NCI-H748 (cell line): ENCODE measurements at regions not wholly inside any gene's neighbourhood (a gene's known extent, or its start where the extent isn't known, plus 50 kb on each side); places are given as distances from the start of the nearest gene placed in this dataset.
A peak's percentile ranks its signal among the peaks of the same experiment; 100 is the strongest.
"Not testable (repeated sequence)": the region's sequence is repeated elsewhere in the genome, so short reads cannot be mapped to it uniquely, and the experiment has no call there.

ENCODE experiments used
- DNase-seq: peaks from one replicate; lab custom pipeline; 2025; ENCODE audit not compliant: unreplicated experiment; lab: John Stamatoyannopoulos, UW

DNA sequence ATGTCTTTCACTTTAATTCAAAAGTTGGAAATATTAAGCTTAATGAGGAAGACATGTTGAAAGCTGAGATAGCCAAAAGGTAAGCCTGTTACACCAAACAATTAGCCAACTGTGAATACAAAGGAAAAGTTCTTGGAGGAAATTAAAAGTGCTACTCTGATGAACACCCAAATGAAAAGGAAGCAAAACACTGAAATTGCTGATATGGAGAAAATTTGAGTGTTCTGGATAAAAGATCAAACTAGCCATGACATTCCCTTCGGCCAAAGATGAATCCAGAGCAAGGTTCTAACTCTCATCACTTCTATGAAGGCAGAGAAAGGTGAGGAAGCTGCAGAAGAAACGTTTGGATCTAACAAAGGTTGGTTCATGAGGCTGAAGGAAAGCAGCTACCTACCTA is 280.8 kb upstream of the BCHE start:
- no peak for DNase-seq

DNA sequence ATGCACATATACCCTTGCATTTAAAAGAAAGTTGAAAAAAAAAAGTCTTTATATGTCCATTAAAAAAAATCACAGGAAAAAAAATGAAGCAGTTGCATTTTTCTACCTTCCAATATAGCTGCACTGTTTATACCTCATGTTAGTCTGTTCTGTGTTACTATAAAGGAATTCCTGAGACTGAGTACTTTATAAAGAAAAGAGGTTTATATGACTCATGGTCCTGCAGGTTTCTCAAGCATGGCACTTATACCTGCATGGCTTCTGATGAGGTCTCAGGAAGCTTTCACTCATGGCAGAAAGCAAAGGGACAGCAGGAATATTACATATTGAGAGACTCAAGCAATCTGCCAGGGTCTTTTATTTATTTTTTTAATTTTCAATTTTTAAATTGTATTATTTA is 277.2 kb upstream of the BCHE start:
- DNase-seq, result no peak

GRCh38 chr3:166111562-166111961 is 274.3 kb upstream of the BCHE start:
- DNase-seq, result no peak

DNA sequence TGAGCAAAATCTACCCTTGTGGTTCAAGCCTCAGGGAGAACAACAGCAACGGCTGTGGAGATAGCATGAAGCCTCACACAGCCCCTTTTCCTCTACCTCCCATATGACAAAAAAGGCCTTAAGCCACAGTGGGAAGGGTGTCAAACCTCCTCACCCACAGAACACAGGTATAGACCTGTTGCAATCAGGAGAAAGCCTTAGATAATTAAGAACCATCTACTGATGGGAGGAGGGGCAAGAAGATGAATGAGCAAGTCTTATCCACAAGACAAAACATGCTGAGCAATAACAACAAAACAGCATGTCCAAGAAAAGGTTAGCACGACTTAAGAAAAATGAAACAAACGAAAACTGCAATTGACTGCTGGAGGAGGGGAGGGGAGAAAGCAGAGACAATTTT is 272.9 kb upstream of the BCHE start:
- DNase-seq, result no peak

DNA sequence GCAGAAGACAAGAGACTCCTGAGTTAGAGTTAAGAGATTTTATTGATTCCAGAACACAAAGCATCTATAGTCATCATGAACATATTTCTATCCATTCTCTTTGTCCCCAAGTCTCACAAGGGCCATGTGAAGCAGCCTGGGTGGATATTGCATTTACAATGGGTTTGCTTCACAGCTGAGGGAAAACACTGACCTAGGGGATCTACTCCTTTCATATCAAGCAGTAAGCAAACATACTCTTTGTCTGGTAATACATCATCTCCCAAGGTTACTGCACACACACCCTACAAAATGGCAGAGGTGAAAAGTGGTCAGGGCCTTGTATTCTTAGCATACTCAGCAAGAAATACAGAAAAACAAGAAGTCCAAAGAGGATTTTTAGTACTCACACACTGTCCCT is 267.7 kb upstream of the BCHE start:
- DNase-seq, result peak; percentile 54

GRCh38 chr3:166100730-166101129 is 263.5 kb upstream of the BCHE start:
- no peak for DNase-seq

- DNase-seq, result no peak
Measured at GRCh38 chr3:166089575-166089974, 252.4 kb upstream of the BCHE start.

DNA sequence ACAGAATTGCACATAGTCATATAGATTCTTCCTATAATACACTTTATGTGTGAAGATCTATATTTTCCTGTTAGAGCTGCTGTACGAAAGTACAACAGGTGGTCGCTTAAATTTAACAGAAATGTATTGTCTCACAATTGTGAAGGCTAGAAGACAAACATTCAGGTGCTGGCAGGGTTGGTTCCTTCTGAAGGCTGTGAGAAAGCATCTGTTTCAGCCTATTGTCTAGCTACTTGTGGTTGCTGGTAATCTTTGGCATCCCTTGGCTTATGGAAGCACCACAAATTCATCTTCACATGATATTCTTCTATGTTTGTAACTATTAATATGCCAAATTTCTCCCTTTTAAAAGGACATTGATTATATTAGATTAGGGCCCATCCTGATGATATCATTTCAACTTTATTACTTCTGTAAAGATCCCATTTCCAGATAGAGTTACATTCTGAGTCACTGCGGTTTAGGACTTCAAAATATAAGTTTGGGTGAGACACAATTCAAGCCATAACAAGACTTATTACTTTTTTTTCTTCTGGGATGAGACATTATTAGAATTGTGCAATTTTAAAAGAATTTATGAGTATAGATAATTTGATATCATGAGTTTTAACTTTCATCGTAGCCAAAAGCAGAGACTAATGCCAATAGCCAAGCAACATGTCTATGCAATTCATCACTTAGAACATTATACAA is 248.1 kb upstream of the BCHE start:
- DNase-seq, result no peak

- no peak for DNase-seq
Measured at GRCh38 chr3:166080096-166080495, 242.9 kb upstream of the BCHE start.

DNA sequence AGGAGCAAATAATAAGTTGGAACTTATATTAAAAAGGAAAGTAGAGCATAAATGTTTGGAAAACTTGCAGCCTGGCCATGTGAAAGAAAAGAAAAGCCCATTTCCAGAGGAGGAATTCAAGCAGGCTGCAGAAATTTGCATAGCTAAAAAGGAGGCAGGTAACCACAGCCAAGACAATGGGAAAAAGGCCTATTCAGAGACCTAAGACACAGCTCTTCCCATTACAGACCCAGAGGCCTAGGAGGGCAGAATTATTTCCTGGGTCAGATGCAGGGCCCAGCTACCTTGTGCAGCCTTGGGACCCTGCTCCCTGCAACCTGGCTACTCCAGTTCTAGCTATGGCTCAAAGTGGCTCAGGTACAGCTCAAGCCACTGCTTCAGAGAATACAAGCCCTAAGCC is 234.6 kb upstream of the BCHE start:
- no peak for DNase-seq

GRCh38 chr3:166064476-166064875 is 227.3 kb upstream of the BCHE start:
- DNase-seq, result no peak

DNA sequence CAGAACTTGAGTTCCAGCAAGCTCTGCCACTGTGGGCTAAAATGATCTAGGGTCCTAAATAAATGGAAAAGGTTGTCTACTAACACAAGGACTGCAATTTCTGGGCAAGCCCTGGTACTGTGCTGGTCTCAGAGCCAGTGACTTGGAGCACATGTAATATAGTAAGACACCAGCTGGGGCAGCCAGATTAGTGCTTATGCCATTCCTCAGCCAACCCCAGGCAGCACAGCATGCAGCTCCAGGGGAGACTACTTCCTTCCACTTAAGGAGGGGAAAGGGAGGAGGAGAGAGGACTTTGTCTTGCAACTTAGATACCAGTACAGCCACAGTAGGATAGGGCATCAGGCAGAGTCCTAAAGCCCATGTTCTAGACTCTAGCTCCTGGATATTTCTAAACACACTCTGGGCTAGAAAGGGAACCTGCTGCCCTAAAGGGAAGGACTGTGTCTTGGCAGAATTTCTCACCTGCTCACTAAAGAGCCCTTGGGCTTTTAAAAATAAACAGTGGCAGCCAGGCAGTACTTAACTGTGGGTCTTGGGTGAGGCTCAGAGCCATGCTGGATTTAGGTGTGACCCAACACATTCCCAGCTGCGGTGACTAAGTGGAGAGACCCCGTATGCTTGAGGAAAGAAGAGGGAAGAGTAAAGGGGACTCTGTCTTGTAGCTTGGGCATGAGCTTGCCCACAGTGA is 223.7 kb upstream of the BCHE start:
- no peak for DNase-seq

DNA sequence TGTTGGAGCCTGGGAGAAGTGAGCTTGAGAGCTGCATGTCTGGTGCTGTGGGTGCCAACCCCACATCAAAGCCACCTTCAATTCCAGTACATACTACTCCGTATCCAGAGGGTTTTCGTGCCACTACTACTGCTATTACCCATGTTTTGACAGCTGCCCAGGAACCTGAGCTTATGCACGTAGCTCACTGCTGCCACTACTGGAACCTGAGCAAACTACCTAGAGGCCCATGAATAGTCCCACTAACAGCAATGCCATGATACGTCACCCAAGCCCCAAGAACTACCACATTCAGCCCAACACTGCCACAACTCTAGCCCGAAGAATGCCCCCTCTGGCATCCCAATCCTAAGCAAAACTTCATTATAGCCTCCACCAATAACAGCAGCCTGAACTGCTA is 215.2 kb upstream of the BCHE start:
- peak; percentile 16 for DNase-seq

DNA sequence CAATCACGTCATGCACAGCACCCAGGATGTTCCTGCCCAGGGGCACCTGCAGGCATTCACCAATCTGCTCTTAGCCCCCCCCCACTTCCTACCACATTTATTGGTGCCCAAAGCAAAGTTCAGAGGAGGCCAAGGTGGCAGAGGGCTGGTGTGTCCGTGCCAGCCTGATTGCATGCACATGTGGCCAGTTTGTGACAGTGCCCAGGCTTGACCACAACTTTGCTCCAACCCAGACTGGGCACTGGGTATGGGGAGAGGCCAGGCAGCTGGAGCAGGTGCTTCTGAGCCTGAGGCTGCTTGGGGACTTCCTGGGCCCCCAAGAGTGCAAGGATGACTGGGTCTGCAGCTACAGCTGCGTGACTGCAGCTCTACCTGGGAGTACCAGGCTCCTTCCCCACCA is 192.3 kb upstream of the BCHE start:
- DNase-seq, result no peak

DNA sequence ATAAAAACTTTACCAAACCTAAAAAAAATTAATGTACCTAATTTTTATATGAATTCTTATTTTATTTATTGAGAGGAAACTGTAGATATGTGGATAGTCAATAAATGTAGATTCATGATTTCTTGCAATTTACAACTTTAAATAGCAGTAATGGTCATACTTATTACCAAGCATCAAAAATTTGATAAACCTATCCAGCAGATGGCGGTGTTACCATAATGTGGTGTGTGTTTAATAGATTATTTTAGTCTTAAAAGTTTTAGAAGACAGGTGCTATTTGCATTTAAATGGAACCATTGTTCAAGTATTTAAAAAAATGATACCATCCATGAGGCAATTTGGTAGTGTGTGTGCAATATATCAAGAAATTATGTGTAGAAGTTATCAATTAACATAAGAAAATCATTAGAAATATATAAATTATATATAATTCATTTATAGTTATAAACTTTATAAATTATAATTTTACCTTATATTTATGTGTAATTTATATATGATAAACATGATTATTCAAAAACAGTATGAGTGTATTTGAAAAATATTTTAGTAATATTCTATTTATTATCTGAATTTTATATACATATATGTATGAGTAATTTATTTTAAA is 176.0 kb upstream of the BCHE start:
- DNase-seq, result peak; percentile 41

DNA sequence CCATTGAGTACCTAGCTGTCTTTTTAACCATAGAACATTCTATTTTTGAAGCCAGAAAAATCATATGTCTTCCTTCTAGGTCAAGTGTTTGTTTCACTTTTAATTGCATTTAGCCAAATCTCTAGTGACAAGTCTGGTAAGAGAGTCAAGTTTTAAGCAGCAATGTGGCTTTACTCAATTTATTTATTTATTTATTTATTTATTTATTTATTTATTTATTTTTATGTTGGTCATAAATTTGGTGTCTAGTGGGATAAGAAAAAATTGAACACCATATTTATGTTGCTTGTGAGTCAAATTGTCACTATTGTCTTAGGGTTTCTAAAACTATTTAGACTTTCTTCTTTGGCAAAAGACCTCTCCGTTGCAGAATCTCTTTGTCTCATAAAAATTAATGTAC is 174.5 kb upstream of the BCHE start:
- no peak for DNase-seq

- DNase-seq, result no peak
Measured at GRCh38 chr3:166005126-166005525, 167.9 kb upstream of the BCHE start.

DNA sequence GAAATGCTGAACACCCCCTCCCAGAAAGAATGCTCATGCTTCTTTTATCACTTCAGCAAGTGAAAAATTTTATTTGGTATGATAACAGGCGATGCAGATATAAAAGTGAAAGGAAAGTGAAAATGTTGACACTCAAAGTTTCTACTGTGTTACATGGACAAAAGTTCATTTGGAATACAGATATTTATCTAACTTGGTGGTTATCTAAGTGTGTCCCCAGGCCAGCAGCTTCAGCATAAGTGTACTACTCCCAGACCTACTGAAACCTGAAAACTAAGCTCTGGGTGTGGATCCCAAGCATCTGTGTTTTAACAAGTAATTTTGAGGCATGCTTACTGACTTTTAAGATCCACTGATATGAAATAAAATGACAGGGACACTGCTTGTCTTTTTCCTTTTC is 157.1 kb upstream of the BCHE start:
- no peak for DNase-seq

DNA sequence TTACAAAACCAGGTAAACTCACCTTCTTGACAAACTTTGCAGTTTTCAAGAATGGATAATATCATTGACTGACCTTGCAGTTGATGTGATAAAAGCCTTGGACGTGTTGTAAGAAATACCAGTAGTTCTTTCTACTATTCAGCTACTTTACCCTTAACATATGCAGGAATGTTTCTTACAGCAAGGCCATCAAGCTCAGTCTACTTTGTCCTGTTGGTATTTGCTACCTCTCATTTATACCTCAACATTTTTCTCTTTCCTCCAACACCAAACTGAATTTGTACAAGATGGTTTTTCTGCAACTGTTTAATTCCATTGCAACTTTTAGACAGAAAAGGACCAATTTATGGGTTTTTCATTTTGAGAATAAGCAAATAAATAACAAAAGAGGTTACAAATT is 147.4 kb upstream of the BCHE start:
- DNase-seq, result no peak

DNA sequence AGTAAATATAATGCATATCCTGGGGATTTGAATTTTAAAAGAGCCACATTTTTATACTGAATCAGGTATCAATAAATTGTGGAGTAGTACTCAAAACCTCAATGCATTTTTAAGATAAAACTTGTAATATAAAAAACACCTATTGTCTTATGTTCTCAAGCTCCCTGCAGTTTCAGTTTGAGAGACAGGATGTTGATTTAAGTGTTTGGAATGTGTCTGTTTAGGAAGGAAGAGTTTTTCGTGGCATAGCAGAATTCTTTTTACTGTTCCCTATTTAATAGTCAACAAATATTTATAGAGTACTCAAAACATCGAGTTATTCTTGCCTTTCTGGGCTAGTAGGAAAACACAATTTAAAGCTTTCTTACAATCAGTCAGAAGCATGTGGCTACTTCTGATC is 146.1 kb upstream of the BCHE start:
- no peak for DNase-seq

DNA sequence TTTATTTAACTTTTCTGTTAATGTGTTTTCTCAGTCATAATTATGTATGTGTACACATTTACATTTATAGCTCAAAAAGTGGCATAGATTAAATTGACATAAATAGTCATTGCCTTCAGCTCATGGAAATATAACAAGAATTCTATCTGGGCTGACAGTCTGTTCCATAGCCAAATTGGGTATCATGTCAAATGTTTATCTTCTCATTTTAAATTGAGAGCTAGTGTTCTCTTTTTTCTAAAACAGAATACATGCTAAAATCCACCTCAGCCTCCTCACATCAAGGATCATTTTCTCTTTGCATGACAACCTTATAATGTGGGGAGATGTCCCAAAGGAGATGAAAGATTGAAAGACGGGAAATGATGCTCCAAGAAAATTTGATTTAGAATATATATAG is 144.1 kb upstream of the BCHE start:
- DNase-seq, result no peak

DNA sequence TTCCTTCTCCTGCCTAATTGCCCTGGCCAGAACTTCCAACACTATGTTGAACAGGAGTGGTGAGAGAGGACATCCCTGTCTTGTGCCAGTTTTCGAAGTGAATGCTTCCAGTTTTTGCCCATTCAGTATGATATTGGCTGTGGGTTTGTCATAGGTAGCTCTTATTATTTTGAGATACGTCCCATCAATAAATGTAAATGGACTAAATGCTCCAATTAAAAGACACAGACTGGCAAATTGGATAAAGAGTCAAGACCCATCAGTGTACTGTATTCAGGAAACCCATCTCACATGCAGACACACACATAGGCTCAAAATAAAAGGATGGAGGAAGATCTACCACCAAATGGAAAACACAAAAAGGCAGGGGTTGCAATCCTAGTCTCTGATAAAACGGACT is 123.6 kb upstream of the BCHE start:
- not testable (repeated sequence) for DNase-seq

- no peak for DNase-seq
Measured at GRCh38 chr3:165954171-165954570, 116.9 kb upstream of the BCHE start.
